Thoracic aorta (tissue), 2 donors: ENCODE measurements at regions not wholly inside any gene's neighbourhood (a gene's known extent, or its start where the extent isn't known, plus 50 kb on each side); places are given as distances from the start of the nearest gene placed in this dataset.

Source experiments
- ATAC-seq: fragments of 150-250 bp; one replicate; pipeline ENCODE4 v1.8.0; 2017; ENCODE audit warnings: low read depth; ENCODE audit not compliant: insufficient number of reproducible peaks, low FRiP score
- DNase-seq: peaks from one replicate; pipeline ENCODE4 v3.0.0-alpha.2; 2020; ENCODE audit warnings: low spot score
- H3K27ac ChIP-seq, 2 donors: fragments of 200-600 bp; sonication (generic); 1 replicate in 1 of 2; 2 replicates in 1 of 2; pipeline ENCODE4 v1.5.1; 2016; ENCODE audit warnings: mild to moderate bottlenecking in 2 of 2, moderate library complexity in 2 of 2
- H3K27me3 ChIP-seq: fragments of 200-600 bp; sonication (generic); replicated peaks from 2 replicates; pipeline ENCODE4 v1.6.0; 2016; ENCODE audit warnings: mild to moderate bottlenecking; ENCODE audit not compliant: insufficient read depth
- H3K36me3 ChIP-seq: fragments of 200-600 bp; sonication (generic); one replicate; pipeline ENCODE4 v1.5.1; 2016
- H3K4me1 ChIP-seq, 2 donors: fragments of 200-600 bp; sonication (generic); 1 replicate in 1 of 2; 2 replicates in 1 of 2; pipeline versions ENCODE4 v1.5.1 to v1.6.0; 2016; ENCODE audit warnings: low read depth in 2 of 2, mild to moderate bottlenecking in 1 of 2; ENCODE audit not compliant: control insufficient read depth in 1 of 2
- H3K4me3 ChIP-seq: fragments of 200-600 bp; sonication (generic); 2 replicates; pipeline ENCODE4 v1.5.1; 2016; ENCODE audit warnings: mild to moderate bottlenecking
- H3K9me3 ChIP-seq: fragments of 200-600 bp; sonication (generic); 2 replicates; pipeline ENCODE4 v1.5.1; 2016
- TF ChIP-seq, protein P1 (sequence below): fragments of 200-600 bp; sonication (generic); IDR thresholded peaks from one replicate; pipeline ENCODE4 v1.5.1; 2019; ENCODE audit warnings: antibody characterized with exemption

DNA sequence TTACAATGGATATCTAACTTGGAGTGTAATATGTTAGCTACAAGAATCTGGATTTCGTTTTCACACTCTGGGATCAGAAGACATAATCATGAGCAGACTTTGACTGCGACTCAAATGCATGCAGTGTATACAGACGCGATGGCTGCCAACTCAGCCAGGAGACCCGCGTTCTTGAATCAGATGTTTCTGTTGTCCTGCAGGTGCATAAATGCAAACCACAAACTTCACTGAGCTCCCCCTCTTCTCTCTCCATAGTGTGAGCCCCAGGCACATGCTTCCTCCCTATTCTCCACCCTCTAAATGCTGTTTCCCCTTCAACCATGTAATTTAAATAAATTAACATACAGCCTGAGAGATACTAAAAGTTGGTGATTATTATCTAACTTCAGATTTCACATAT lies 347.9 kb downstream of the DCHS2 start:
- no peaks in the 10 kb centered on the region for H3K9me3 ChIP-seq
- TF ChIP-seq, protein P1, sequence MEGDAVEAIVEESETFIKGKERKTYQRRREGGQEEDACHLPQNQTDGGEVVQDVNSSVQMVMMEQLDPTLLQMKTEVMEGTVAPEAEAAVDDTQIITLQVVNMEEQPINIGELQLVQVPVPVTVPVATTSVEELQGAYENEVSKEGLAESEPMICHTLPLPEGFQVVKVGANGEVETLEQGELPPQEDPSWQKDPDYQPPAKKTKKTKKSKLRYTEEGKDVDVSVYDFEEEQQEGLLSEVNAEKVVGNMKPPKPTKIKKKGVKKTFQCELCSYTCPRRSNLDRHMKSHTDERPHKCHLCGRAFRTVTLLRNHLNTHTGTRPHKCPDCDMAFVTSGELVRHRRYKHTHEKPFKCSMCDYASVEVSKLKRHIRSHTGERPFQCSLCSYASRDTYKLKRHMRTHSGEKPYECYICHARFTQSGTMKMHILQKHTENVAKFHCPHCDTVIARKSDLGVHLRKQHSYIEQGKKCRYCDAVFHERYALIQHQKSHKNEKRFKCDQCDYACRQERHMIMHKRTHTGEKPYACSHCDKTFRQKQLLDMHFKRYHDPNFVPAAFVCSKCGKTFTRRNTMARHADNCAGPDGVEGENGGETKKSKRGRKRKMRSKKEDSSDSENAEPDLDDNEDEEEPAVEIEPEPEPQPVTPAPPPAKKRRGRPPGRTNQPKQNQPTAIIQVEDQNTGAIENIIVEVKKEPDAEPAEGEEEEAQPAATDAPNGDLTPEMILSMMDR: no peak

DNA sequence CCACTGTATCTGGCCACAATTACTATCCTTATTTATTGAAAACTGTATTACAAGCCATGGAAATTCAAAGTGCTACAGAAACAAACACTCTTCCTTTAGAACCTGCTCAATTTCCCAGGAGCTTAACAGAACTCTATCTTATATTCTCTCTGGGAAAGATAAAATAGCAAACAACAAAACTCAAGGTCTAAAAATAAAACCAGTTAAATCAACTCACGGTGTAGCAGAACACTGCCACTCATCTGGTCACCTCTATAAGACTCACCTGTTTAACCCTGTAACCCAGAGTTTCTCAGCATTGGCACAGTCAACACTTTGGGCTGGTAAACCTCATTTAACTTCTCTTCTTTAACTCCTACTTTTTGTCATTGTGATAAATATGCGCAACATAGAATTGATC lies 348.9 kb downstream of the DCHS2 start:
- H3K36me3 ChIP-seq: no peaks in the 10 kb centered on the region
- no peaks in the 10 kb centered on the region for H3K9me3 ChIP-seq
- H3K4me3 ChIP-seq: no peak overlapping the region
- TF ChIP-seq, protein P1: no peak
- H3K4me1 ChIP-seq: no peaks in the 10 kb centered on the region
- ATAC-seq (no peak), DNase-seq (no peak)
- H3K27ac ChIP-seq: no peak overlapping the region
- H3K27me3 ChIP-seq: no peaks in the 10 kb centered on the region

More for the DNA sequence above, 347.9 kb downstream of the DCHS2 start:
- no peak overlapping the region for H3K27ac ChIP-seq
- H3K36me3 ChIP-seq: no peaks in the 10 kb centered on the region
- no peaks in the 10 kb centered on the region for H3K27me3 ChIP-seq
- no peak for DNase-seq
- ATAC-seq: no peak
- H3K4me1 ChIP-seq: no peaks in the 10 kb centered on the region
- H3K4me3 ChIP-seq: no peak overlapping the region

DNA sequence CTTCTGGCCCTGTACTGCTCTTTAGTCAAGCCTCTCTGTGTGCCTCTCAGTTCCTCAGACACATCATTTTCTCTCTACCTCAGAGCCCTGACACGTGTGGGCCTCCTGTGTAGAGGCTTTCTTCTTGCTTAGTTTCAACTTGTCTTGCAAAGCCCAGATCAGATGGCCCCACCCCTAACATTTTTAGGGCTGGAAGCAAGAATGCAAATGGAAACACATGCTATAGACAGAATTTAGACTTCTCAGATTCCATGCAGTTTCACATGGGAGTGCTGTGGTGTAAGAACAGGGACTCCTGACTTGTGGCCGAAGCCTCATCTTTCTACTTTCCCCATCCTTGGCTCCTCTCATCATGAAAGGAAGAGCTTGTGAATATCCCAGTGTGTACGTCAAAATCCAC lies 350.7 kb downstream of the DCHS2 start:
- DNase-seq (no peak), ATAC-seq (no peak)
- Histone ChIP-seq H3K36me3 (no peaks in the 10 kb centered on the region), H3K27ac (no peak overlapping the region), H3K4me3 (no peak overlapping the region), H3K4me1 (no peaks in the 10 kb centered on the region), H3K27me3 (no peaks in the 10 kb centered on the region), H3K9me3 (no peaks in the 10 kb centered on the region)
- TF ChIP-seq, protein P1: no peak

DNA sequence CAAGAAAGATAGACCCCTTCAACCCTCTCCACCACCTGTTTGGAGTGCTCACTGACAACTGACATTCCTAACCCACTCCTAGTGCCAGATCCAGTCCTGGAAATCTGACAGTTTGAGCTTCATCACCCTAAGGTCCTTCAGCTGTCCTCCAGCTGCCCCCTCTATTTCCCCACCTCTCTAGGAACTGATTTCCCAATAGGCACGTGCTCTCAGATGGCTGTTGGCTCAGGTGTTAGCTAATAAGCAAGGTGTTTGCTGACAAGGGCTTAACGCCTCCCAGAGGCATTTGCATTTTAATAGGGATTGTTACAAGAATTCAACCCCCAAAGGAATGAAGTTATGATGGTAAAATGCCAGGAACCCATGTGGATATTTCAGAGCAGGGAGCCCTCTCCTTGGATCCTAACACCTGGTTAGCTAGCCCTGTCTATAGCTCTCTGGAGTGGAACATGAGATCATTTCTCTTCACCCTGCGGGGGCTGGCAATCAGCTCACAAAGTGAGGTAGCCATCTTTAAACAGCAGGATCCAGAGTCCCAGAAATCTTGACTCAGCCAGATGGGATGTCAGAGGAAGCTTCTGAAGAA lies 348.5 kb upstream of the SFRP2 start:
- Histone ChIP-seq H3K36me3 (no peaks in the 10 kb centered on the region), H3K4me1 (no peaks in the 10 kb centered on the region), H3K9me3 (no peaks in the 10 kb centered on the region), H3K27ac (no peak overlapping the region), H3K27me3 (no peaks in the 10 kb centered on the region), H3K4me3 (no peak overlapping the region)
- no peak for DNase-seq
- TF ChIP-seq, protein P1: no peak
- no peak for ATAC-seq

DNA sequence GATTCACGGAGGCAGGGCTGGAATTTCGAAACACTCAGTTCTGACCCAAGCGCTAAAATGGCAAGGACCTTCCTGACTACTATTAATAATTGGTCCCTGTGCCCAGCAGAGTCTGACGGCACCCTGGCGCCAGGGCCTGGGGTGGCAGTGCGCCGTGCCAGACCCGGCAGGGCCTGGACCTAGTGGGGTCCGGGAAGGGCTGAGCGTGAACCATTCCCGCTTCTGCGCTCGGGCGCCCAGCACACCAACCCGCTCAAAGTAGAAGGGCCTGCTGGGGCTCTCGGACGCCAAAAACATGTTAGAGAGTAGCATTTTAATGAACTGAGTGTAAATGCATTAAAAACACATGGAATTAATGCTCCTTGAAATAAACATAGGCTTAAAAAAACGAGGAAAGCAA lies 346.7 kb upstream of the SFRP2 start:
- H3K4me3 ChIP-seq: no peak overlapping the region
- ATAC-seq (no peak), DNase-seq (no peak)
- no peaks in the 10 kb centered on the region for H3K4me1 ChIP-seq
- no peaks in the 10 kb centered on the region for H3K27me3 ChIP-seq
- H3K36me3 ChIP-seq: no peaks in the 10 kb centered on the region
- TF ChIP-seq, protein P1: no peak
- no peak overlapping the region for H3K27ac ChIP-seq
- H3K9me3 ChIP-seq: no peaks in the 10 kb centered on the region
